ENCODE measurements at regions not wholly inside any gene's neighbourhood (a gene's known extent, or its start where the extent isn't known, plus 50 kb on each side); places are given as distances from the start of the nearest gene placed in this dataset.

- H3K4me1 ChIP-seq, result no peaks in the 10 kb centered on the region
- H3K4me3 ChIP-seq, result no peak overlapping the region
- 93 to 99% (median 96%) methylated on average over 3 of the region's 3 CpGs for WGBS, 5 donors
- no peaks in the 10 kb centered on the region for H3K27me3 ChIP-seq (replicated peaks in 1 of 7)
- intact Hi-C loops (cut with DNase I; ENCODE audit: low total_unique reads), result no loop called here
- H3K36me3 ChIP-seq, result no peaks in the 10 kb centered on the region
- H3K27ac ChIP-seq, result no peak overlapping the region
- DNase-seq, result no peak
- peaks cover 0 to 4% (median 0%) of the 10 kb centered on the region in 8 donors for H3K9me3 ChIP-seq
- TF ChIP-seq POLR2A (IDR thresholded peaks at IDR 0.05) (no peak), CTCF (IDR thresholded peaks at IDR 0.05 in 8 of 11, conservative IDR thresholded peaks at IDR 0.05 in 3 of 11) (no peak), POLR2AphosphoS5 (IDR thresholded peaks at IDR 0.05) (no peak)
These were observed 311.2 kb downstream of the SKIDA1 start for GRCh38 chr10:21214329-21214728.

- no peaks in the 10 kb centered on the region for H3K9me3 ChIP-seq
- no peak overlapping the region for H3K4me3 ChIP-seq
- no peaks in the 10 kb centered on the region for H3K36me3 ChIP-seq
- no peak for TF ChIP-seq POLR2A (IDR thresholded peaks at IDR 0.05)
- no peak for TF ChIP-seq CTCF (IDR thresholded peaks at IDR 0.05 in 8 of 11, conservative IDR thresholded peaks at IDR 0.05 in 3 of 11)
- no peak for TF ChIP-seq POLR2AphosphoS5 (IDR thresholded peaks at IDR 0.05)
- no peaks in the 10 kb centered on the region for H3K27me3 ChIP-seq (replicated peaks in 1 of 7)
- DNase-seq, result no peak
- H3K27ac ChIP-seq, result peak overlapping the region in 4 of 8 donors; percentile 65 to 78 (median 72)
- no peaks in the 10 kb centered on the region for H3K4me1 ChIP-seq
- WGBS, 5 donors, result 82 to 92% (median 91%) methylated on average over 6 of the region's 6 CpGs
- intact Hi-C loops (cut with DNase I; ENCODE audit: low total_unique reads), result no loop called here
These were observed 312.1 kb downstream of the SKIDA1 start for GRCh38 chr10:21213381-21213780.

DNA sequence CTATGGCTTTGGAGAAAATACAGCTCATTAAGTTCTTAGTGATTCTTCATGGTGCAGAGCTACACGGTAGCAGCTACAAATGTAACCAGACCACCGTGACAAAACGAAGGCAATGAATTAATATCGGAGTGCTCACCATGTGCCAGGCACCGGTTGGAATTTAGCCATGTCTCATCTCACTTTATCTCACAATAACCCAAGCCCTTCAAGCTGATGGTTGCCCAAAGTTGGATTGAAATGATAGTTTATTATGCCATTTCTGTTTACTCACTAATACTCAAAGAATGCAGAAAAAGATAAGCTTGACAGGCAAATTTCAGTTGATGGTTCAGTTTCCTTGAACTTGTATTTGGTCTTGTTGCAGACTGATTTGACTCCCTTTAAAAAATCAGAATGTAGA, 312.6 kb downstream of the SKIDA1 start:
- no peaks in the 10 kb centered on the region for H3K36me3 ChIP-seq
- H3K27me3 ChIP-seq (replicated peaks in 1 of 7), result no peaks in the 10 kb centered on the region
- peak overlapping the region in 1 of 8 donors; percentile 25 for H3K4me3 ChIP-seq
- H3K9me3 ChIP-seq, result peaks cover 0 to 3% (median under 1%) of the 10 kb centered on the region in 8 donors
- 85 to 94% (median 89%) methylated on average over 5 of the region's 5 CpGs for WGBS, 5 donors
- H3K4me1 ChIP-seq, result no peaks in the 10 kb centered on the region
- no peak for TF ChIP-seq POLR2A (IDR thresholded peaks at IDR 0.05)
- TF ChIP-seq CTCF (IDR thresholded peaks at IDR 0.05 in 8 of 11, conservative IDR thresholded peaks at IDR 0.05 in 3 of 11), result no peak
- no peak for TF ChIP-seq POLR2AphosphoS5 (IDR thresholded peaks at IDR 0.05)
- DNase-seq, result no peak
- intact Hi-C loops (cut with DNase I; ENCODE audit: low total_unique reads), result no loop called here
- peak overlapping the region in 5 of 8 donors; percentile 8 to 78 (median 72) for H3K27ac ChIP-seq

GRCh38 chr10:21212348-21212747, 313.1 kb downstream of the SKIDA1 start:
- Histone ChIP-seq H3K4me3 (peak overlapping the region in 1 of 8 donors; percentile 25), H3K9me3 (peaks cover 0 to 9% (median 7%) of the 10 kb centered on the region in 8 donors), H3K27me3 (replicated peaks in 1 of 7) (no peaks in the 10 kb centered on the region), H3K27ac (peak overlapping the region in 5 of 8 donors; percentile 8 to 78 (median 72)), H3K36me3 (no peaks in the 10 kb centered on the region), H3K4me1 (no peaks in the 10 kb centered on the region)
- DNase-seq, result no peak
- WGBS, 5 donors, result 40 to 61% (median 55%) methylated on average over 11 of the region's 11 CpGs
- intact Hi-C loops (cut with DNase I; ENCODE audit: low total_unique reads), result no loop called here
- TF ChIP-seq POLR2A (IDR thresholded peaks at IDR 0.05), result no peak
- TF ChIP-seq POLR2AphosphoS5 (IDR thresholded peaks at IDR 0.05), result no peak
- no peak for TF ChIP-seq CTCF (IDR thresholded peaks at IDR 0.05 in 8 of 11, conservative IDR thresholded peaks at IDR 0.05 in 3 of 11)
